GM06990 (cell line): ENCODE measurements at regions not wholly inside any gene's neighbourhood (a gene's known extent, or its start where the extent isn't known, plus 50 kb on each side); places are given as distances from the start of the nearest gene placed in this dataset.

ENCODE experiments used
- DNase-seq: peaks from one replicate; pipeline ENCODE4 v3.0.0-alpha.2; 2011; ENCODE audit not compliant: insufficient read length; ENCODE audit errors: extremely low read depth
- H3K27me3 ChIP-seq: replicated peaks from 2 replicates; pipeline ENCODE4 v1.6.0; 2011; ENCODE audit warnings: low read length; ENCODE audit not compliant: control insufficient read depth, insufficient read depth
- H3K36me3 ChIP-seq: 2 replicates; pipeline ENCODE4 v1.5.1; 2011; ENCODE audit warnings: low read length; ENCODE audit not compliant: control insufficient read depth, insufficient read depth
- H3K4me3 ChIP-seq: replicated peaks from 2 replicates; pipeline ENCODE4 v1.5.1; 2011; ENCODE audit warnings: low read depth, mild to moderate bottlenecking, control low read depth, low read length
- CTCF ChIP-seq: IDR thresholded peaks from 2 replicates; pipeline ENCODE4 v1.5.1; 2011; ENCODE audit warnings: low read length, control low read depth, mild to moderate bottlenecking, inconsistent platforms; ENCODE audit not compliant: insufficient read depth, poor library complexity, severe bottlenecking

GRCh38 chr10:124328477-124329220 lies 90.1 kb downstream of the OAT start:
- no peak for DNase-seq
- Histone ChIP-seq H3K36me3 (no peaks in the 10 kb centered on the region), H3K4me3 (no peak overlapping the region), H3K27me3 (no peaks in the 10 kb centered on the region; the same call in 1 of the 2 replicates)
- TF ChIP-seq CTCF, result no peak

GRCh38 chr10:124325998-124326636 lies 92.6 kb downstream of the OAT start:
- no peaks in the 10 kb centered on the region; the same call in 1 of the 2 replicates for H3K27me3 ChIP-seq
- H3K36me3 ChIP-seq, result no peaks in the 10 kb centered on the region
- DNase-seq, result no peak
- H3K4me3 ChIP-seq, result no peak overlapping the region
- no peak for TF ChIP-seq CTCF

- DNase-seq, result no peak
- Histone ChIP-seq H3K27me3 (no peaks in the 10 kb centered on the region; the same call in 1 of the 2 replicates), H3K4me3 (no peak overlapping the region), H3K36me3 (no peaks in the 10 kb centered on the region)
- TF ChIP-seq CTCF, result no peak
Observed at GRCh38 chr10:124325633-124325914, 93.1 kb downstream of the OAT start.

- H3K27me3 ChIP-seq, result no peaks in the 10 kb centered on the region; the same call in 1 of the 2 replicates
- TF ChIP-seq CTCF, result no peak
- no peak for DNase-seq
- H3K4me3 ChIP-seq, result no peak overlapping the region
- H3K36me3 ChIP-seq, result no peaks in the 10 kb centered on the region
Observed at GRCh38 chr10:124324856-124325632, 93.7 kb downstream of the OAT start.

GRCh38 chr10:124324451-124324850 lies 94.3 kb downstream of the OAT start:
- DNase-seq, result no peak
- Histone ChIP-seq H3K4me3 (no peak overlapping the region), H3K36me3 (no peaks in the 10 kb centered on the region), H3K27me3 (no peaks in the 10 kb centered on the region; the same call in 1 of the 2 replicates)
- no peak for TF ChIP-seq CTCF
